Stimulated activated naive CD8-positive, alpha-beta T cell treated with anti-CD3 and anti-CD28 coated beads, Interleukin-15, Interleukin-2, amounts not matched to agents 100 ng/mL and 50 ng/mL, for 24 hours (primary cell): ENCODE measurements at regions not wholly inside any gene's neighbourhood (a gene's known extent, or its start where the extent isn't known, plus 50 kb on each side); places are given as distances from the start of the nearest gene placed in this dataset.

Experiments
- H3K27ac Mint-ChIP-seq: one replicate; pipeline ENCODE4 v1.8.0; 2021; ENCODE audit warnings: mild to moderate bottlenecking, mixed read lengths
- H3K27me3 Mint-ChIP-seq: one replicate; pipeline ENCODE4 v1.8.0; 2021; ENCODE audit warnings: mixed read lengths
- H3K36me3 Mint-ChIP-seq: one replicate; pipeline ENCODE4 v1.8.0; 2021; ENCODE audit warnings: low read depth, mixed read lengths
- H3K4me1 Mint-ChIP-seq: one replicate; pipeline ENCODE4 v1.8.0; 2021; ENCODE audit warnings: low read depth, mixed read lengths
- H3K4me3 Mint-ChIP-seq: one replicate; pipeline ENCODE4 v1.8.0; 2021; ENCODE audit warnings: mild to moderate bottlenecking, mixed read lengths
- H3K9me3 Mint-ChIP-seq: one replicate; pipeline ENCODE4 v1.8.0; 2021; ENCODE audit warnings: mixed read lengths

- Mint-ChIP-seq H3K9me3 (peaks cover 20% of the 10 kb centered on the region), H3K27ac (no peak overlapping the region), H3K27me3 (no peaks in the 10 kb centered on the region), H3K4me3 (no peak overlapping the region), H3K36me3 (no peaks in the 10 kb centered on the region), H3K4me1 (no peaks in the 10 kb centered on the region)
Measured at GRCh38 chr17:70296456-70296855, 127.1 kb downstream of the KCNJ2 start.

- H3K9me3 Mint-ChIP-seq = peaks cover 26% of the 10 kb centered on the region
- H3K4me3 Mint-ChIP-seq = no peak overlapping the region
- no peak overlapping the region for H3K27ac Mint-ChIP-seq
- no peaks in the 10 kb centered on the region for H3K36me3 Mint-ChIP-seq
- no peaks in the 10 kb centered on the region for H3K4me1 Mint-ChIP-seq
- no peaks in the 10 kb centered on the region for H3K27me3 Mint-ChIP-seq
Measured at GRCh38 chr17:70297397-70297796, 128.1 kb downstream of the KCNJ2 start.

GRCh38 chr17:70298929-70299531 lies 129.7 kb downstream of the KCNJ2 start:
- peaks cover 4% of the 10 kb centered on the region for H3K27me3 Mint-ChIP-seq
- H3K27ac Mint-ChIP-seq = no peak overlapping the region
- no peaks in the 10 kb centered on the region for H3K36me3 Mint-ChIP-seq
- no peaks in the 10 kb centered on the region for H3K4me1 Mint-ChIP-seq
- peaks cover 24% of the 10 kb centered on the region for H3K9me3 Mint-ChIP-seq
- H3K4me3 Mint-ChIP-seq = no peak overlapping the region

- Mint-ChIP-seq H3K4me1 (no peaks in the 10 kb centered on the region), H3K36me3 (no peaks in the 10 kb centered on the region), H3K27ac (no peak overlapping the region), H3K9me3 (peaks cover 3% of the 10 kb centered on the region), H3K27me3 (peaks cover 7% of the 10 kb centered on the region), H3K4me3 (no peak overlapping the region)
Measured at GRCh38 chr17:70307430-70308225, 138.3 kb downstream of the KCNJ2 start.

- Mint-ChIP-seq H3K27ac (no peak overlapping the region), H3K9me3 (peaks cover 3% of the 10 kb centered on the region), H3K36me3 (no peaks in the 10 kb centered on the region), H3K4me1 (no peaks in the 10 kb centered on the region), H3K27me3 (peaks cover 4% of the 10 kb centered on the region), H3K4me3 (no peak overlapping the region)
Measured at GRCh38 chr17:70308618-70309017, 139.3 kb downstream of the KCNJ2 start.

- Mint-ChIP-seq H3K36me3 (no peaks in the 10 kb centered on the region), H3K27ac (no peak overlapping the region), H3K4me1 (no peaks in the 10 kb centered on the region), H3K9me3 (peaks cover 3% of the 10 kb centered on the region), H3K4me3 (no peak overlapping the region), H3K27me3 (peaks cover 3% of the 10 kb centered on the region)
Measured at GRCh38 chr17:70310221-70310672, 140.9 kb downstream of the KCNJ2 start.

GRCh38 chr17:70313086-70313852 lies 143.9 kb downstream of the KCNJ2 start:
- Mint-ChIP-seq H3K4me3 (no peak overlapping the region), H3K4me1 (no peaks in the 10 kb centered on the region), H3K27me3 (peaks cover 3% of the 10 kb centered on the region), H3K36me3 (no peaks in the 10 kb centered on the region), H3K27ac (no peak overlapping the region), H3K9me3 (peaks cover 3% of the 10 kb centered on the region)

GRCh38 chr17:70314096-70314495 lies 144.8 kb downstream of the KCNJ2 start:
- Mint-ChIP-seq H3K4me1 (no peaks in the 10 kb centered on the region), H3K4me3 (no peak overlapping the region), H3K36me3 (no peaks in the 10 kb centered on the region), H3K27me3 (peaks cover 7% of the 10 kb centered on the region), H3K9me3 (peaks cover 8% of the 10 kb centered on the region), H3K27ac (no peak overlapping the region)

GRCh38 chr17:70314506-70314905 lies 145.2 kb downstream of the KCNJ2 start:
- no peaks in the 10 kb centered on the region for H3K36me3 Mint-ChIP-seq
- no peak overlapping the region for H3K4me3 Mint-ChIP-seq
- peaks cover 7% of the 10 kb centered on the region for H3K27me3 Mint-ChIP-seq
- H3K27ac Mint-ChIP-seq = no peak overlapping the region
- H3K9me3 Mint-ChIP-seq = peaks cover 8% of the 10 kb centered on the region
- H3K4me1 Mint-ChIP-seq = no peaks in the 10 kb centered on the region

GRCh38 chr17:70317421-70317820 lies 148.1 kb downstream of the KCNJ2 start:
- Mint-ChIP-seq H3K27me3 (peaks cover 7% of the 10 kb centered on the region), H3K27ac (no peak overlapping the region), H3K9me3 (peaks cover 4% of the 10 kb centered on the region), H3K4me3 (no peak overlapping the region), H3K36me3 (no peaks in the 10 kb centered on the region), H3K4me1 (no peaks in the 10 kb centered on the region)

- Mint-ChIP-seq H3K4me1 (no peaks in the 10 kb centered on the region), H3K27ac (no peak overlapping the region), H3K4me3 (no peak overlapping the region), H3K27me3 (peaks cover 7% of the 10 kb centered on the region), H3K9me3 (peaks cover 7% of the 10 kb centered on the region), H3K36me3 (no peaks in the 10 kb centered on the region)
Measured at GRCh38 chr17:70318051-70318450, 148.7 kb downstream of the KCNJ2 start.

GRCh38 chr17:70319516-70319915 lies 150.2 kb downstream of the KCNJ2 start:
- Mint-ChIP-seq H3K36me3 (no peaks in the 10 kb centered on the region), H3K27me3 (peaks cover 7% of the 10 kb centered on the region), H3K4me1 (no peaks in the 10 kb centered on the region), H3K27ac (no peak overlapping the region), H3K9me3 (peaks cover 7% of the 10 kb centered on the region), H3K4me3 (no peak overlapping the region)

- no peaks in the 10 kb centered on the region for H3K4me1 Mint-ChIP-seq
- no peak overlapping the region for H3K4me3 Mint-ChIP-seq
- H3K27me3 Mint-ChIP-seq = peaks cover 7% of the 10 kb centered on the region
- H3K9me3 Mint-ChIP-seq = peaks cover 7% of the 10 kb centered on the region
- H3K36me3 Mint-ChIP-seq = no peaks in the 10 kb centered on the region
- no peak overlapping the region for H3K27ac Mint-ChIP-seq
Measured at GRCh38 chr17:70320673-70321345, 151.5 kb downstream of the KCNJ2 start.

- no peak overlapping the region for H3K27ac Mint-ChIP-seq
- no peaks in the 10 kb centered on the region for H3K4me1 Mint-ChIP-seq
- peaks cover 7% of the 10 kb centered on the region for H3K27me3 Mint-ChIP-seq
- H3K9me3 Mint-ChIP-seq = peaks cover 7% of the 10 kb centered on the region
- H3K4me3 Mint-ChIP-seq = no peak overlapping the region
- no peaks in the 10 kb centered on the region for H3K36me3 Mint-ChIP-seq
Measured at GRCh38 chr17:70321352-70321751, 152.0 kb downstream of the KCNJ2 start.

- no peak overlapping the region for H3K4me3 Mint-ChIP-seq
- H3K36me3 Mint-ChIP-seq = no peaks in the 10 kb centered on the region
- H3K27ac Mint-ChIP-seq = no peak overlapping the region
- H3K4me1 Mint-ChIP-seq = no peaks in the 10 kb centered on the region
- H3K27me3 Mint-ChIP-seq = peaks cover 7% of the 10 kb centered on the region
- peaks cover 7% of the 10 kb centered on the region for H3K9me3 Mint-ChIP-seq
Measured at GRCh38 chr17:70323269-70323668, 153.9 kb downstream of the KCNJ2 start.
